ENCODE measurements at regions not wholly inside any gene's neighbourhood (a gene's known extent, or its start where the extent isn't known, plus 50 kb on each side); places are given as distances from the start of the nearest gene placed in this dataset.
"Not testable (repeated sequence)": the region's sequence is repeated elsewhere in the genome, so short reads cannot be mapped to it uniquely, and the experiment has no call there.

GRCh38 chr9:27802418-27802817, 229.1 kb upstream of the C9orf72 start:
- intact Hi-C loops (cut with micrococcal nuclease): no loop called here

DNA sequence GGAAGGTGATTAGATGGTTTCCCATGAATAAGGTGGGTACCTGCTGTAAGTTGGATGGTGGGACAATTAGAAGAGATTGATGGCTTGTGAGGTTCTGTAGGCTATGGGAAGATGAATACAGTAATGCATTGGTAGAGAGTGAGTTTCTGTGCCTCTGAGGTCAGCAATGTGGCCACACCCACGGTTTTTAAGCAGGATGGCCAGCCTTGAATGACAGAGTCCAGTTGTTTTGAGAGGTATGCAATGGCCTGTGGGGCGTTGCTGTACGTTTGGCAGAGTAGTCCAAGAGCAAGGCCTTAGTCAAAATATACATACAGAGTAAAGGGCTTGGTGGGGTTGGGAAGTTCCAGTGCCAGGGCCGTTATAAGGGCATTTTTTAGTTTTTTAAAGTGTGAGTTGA, 235.6 kb upstream of the C9orf72 start:
- intact Hi-C loops (cut with micrococcal nuclease): no loop called here

- intact Hi-C loops (cut with micrococcal nuclease): no loop called here
These were observed 244.5 kb upstream of the C9orf72 start for GRCh38 chr9:27817747-27818146.

DNA sequence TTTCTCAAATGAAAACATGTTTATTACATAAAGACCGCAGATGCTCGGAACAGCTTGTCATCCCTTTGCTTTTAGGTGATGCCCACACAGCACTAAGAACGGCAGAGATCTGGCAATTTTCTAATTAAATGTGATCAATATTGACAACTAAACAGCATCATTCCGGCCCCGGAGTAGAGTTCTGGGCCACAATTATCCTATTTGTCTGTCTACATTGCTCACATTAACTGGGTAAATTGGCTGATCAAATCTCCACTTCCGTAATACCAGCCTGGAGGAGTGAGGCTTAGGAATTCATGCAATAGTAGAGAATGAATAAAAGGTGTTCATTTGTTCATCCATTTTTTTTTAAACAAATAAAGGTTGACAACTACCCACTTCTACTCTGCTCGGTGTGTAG, 245.1 kb upstream of the C9orf72 start:
- intact Hi-C loops (cut with micrococcal nuclease): no loop called here

- intact Hi-C loops (cut with micrococcal nuclease): no loop called here
These were observed 255.6 kb upstream of the C9orf72 start for GRCh38 chr9:27828908-27829307.

DNA sequence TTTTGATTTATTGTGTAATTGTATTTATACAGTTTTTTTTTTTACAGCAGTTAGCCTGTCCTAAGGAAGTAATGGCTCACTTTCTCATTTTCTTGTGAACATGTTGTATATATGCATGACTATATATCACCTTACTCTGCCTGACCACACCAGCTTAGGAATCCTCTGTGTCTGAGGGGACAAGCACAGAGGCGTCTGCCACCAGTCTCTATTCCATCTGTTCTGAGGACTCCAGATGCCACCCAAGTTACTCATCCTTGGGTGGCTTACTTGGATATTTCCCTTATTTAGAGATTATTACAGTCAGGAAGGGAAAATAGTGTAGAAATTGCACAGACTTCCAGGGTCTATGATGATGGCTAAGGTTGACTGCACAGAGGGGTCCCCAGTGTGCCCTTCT, 256.3 kb upstream of the C9orf72 start:
- intact Hi-C loops (cut with micrococcal nuclease): no loop called here

DNA sequence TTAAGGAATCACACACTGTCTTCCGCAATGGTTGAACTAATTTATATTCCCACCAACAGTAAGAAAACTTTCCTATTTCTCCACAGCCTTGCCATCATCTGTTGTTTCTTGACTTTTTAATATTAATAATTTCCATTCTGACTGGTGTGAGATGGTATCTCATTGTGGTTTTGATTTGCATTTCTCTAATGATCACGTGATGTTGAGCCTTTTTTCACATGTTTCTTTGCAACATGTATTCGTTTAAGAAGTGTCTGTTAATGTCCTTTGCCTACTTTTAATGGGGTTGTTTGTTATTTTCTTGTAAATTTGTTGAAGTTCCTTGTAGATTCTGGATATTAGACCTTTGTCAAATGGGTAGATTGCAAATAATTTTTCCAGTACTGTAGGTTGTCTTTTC, 258.8 kb upstream of the C9orf72 start:
- intact Hi-C loops (cut with micrococcal nuclease): not testable (repeated sequence)

- intact Hi-C loops (cut with micrococcal nuclease): no loop called here
These were observed 262.0 kb upstream of the C9orf72 start for GRCh38 chr9:27835286-27835685.

DNA sequence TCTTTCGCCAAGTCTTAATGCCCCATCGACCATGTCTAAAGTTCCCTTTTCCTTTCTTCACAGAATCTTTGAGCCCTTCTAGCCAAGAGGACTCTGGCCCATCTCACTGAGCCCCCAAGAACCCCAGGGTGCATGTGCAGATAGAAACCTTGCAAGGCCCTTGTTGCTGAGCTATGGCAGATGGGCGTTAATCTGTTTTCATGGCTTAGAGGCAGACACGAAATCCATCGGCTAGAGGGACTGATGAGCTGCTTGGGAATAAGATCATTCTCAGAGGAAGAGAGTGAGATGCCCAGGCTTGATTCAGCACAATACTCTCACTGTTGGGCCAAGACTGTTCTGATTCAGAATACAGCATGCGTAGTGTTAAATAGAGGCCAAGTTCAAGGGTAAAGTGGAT, 262.5 kb upstream of the C9orf72 start:
- intact Hi-C loops (cut with micrococcal nuclease): no loop called here

- intact Hi-C loops (cut with micrococcal nuclease): no loop called here
These were observed 263.6 kb upstream of the C9orf72 start for GRCh38 chr9:27836661-27837401.

DNA sequence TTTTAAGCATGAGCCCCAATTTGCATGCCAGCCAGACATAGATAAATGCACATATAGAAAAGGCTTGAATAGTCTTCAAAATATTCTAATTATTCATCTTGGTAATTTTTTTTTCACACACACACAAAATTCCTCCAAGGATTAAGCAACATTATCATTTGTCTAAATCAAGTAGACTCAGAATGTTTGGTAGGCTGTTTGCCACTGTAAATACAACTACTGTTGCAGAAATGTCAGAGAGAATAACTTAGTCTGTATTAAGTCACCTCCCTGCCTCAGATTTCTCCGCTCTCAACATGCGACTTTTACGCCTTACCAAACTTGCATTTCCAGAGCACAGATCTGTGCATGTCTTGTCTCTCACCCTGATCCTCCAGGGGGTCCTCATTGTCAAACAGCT, 265.6 kb upstream of the C9orf72 start:
- intact Hi-C loops (cut with micrococcal nuclease): no loop called here

DNA sequence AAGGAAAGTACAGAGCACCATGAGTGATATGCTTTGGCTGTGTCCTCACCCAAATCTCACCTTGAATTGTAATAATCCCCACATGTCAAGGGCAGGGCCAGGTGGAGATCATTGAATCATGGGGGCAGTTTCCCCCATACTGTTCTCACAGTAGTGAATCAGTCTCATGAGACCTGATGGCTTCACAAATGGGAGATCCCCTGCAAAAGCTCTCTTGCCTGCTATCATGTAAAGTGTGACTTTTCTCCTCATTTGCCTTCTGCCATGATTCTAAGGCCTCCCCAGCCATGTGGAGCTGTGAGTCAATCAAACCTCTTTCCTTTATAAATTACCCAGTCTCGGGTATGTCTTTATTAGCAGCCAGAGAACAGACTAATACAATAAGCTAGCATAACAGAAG, 266.5 kb upstream of the C9orf72 start:
- intact Hi-C loops (cut with micrococcal nuclease): not testable (repeated sequence)

GRCh38 chr9:27844797-27845196, 271.5 kb upstream of the C9orf72 start:
- intact Hi-C loops (cut with micrococcal nuclease): no loop called here

- intact Hi-C loops (cut with micrococcal nuclease): no loop called here
These were observed 274.1 kb upstream of the C9orf72 start for GRCh38 chr9:27847380-27847779.

DNA sequence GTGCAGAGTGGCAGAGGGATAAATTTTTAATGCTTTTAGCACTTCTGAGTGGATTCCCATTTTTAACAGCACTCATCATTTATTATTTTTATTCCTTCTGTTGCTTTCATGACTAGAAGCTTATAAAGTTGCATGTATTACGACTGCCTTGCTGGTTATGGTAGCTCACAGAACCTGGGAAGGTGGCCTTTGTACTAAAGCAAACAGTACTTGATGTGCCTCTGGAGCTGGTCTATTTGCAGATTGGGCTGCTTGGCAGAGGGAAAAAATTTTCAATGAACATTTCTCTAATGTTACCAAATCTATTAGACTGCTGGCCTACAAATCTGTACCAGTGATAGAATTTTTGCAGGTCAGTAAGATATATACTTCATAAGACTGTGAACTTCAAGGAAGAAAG, 274.5 kb upstream of the C9orf72 start:
- intact Hi-C loops (cut with micrococcal nuclease): no loop called here

DNA sequence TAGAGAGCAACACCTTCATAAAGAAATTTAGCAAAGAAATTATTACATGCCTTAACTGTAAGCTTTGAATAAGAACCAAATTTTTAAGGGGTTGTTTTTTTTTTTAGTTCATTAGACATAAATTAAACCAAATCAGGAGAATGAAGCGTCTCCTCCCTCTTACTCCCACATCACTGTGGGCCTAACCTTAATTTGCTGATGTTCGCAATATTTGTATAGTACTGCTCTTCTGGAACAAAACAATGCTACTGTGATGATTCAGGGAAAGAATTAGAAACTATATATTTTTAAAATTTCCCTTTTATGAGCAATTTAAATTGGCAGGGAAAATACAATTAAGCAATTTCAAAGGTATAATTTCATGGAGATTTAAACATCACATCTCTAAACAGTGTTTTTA, 275.0 kb upstream of the C9orf72 start:
- intact Hi-C loops (cut with micrococcal nuclease): no loop called here

DNA sequence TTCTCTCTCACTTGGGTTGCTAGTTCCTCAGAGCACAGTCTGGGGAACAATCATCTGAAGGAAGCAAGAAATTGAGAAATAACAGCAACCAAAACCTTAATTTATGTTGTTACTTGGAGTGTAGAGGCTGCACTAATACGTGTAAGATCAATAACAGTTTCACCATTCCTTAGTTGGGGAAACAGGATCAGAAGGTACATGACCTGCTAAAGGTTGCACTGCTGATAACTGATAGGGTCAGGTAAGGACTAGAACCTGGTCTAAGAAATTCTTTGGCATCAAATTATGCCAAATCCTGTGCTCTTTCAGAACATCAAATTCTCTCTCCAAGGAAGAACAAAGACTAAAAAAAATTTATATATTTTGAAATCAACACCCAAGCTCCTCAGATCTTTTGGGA, 278.6 kb upstream of the C9orf72 start:
- intact Hi-C loops (cut with micrococcal nuclease): no loop called here

GRCh38 chr9:27853529-27853928, 280.2 kb upstream of the C9orf72 start:
- intact Hi-C loops (cut with micrococcal nuclease): no loop called here

DNA sequence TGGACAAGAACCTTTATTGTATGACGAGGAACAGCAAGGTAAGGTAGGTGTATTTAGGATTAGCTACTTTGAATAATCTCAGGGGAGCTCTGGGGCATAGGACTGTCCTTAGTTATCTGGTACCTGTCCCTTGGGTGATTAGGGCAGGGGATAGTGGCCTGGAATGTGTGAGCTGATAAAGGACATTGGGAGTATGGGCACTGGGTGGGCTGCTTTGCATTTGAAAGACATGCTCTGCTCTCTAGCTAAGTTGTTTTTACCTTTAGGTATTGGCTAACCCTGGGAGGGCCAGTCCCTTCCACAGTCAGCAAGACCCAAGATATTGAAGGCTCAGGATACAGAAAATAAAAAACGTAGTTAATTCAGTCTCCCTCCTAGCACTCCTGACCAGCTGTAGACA, 282.8 kb upstream of the C9orf72 start:
- intact Hi-C loops (cut with micrococcal nuclease): no loop called here

- intact Hi-C loops (cut with micrococcal nuclease): no loop called here
These were observed 283.5 kb upstream of the C9orf72 start for GRCh38 chr9:27856748-27857147.

- intact Hi-C loops (cut with micrococcal nuclease): no loop called here
These were observed 288.6 kb upstream of the C9orf72 start for GRCh38 chr9:27861887-27862286.

- intact Hi-C loops (cut with micrococcal nuclease): no loop called here
These were observed 291.6 kb upstream of the C9orf72 start for GRCh38 chr9:27864644-27865438.

- intact Hi-C loops (cut with micrococcal nuclease): no loop called here
These were observed 293.5 kb upstream of the C9orf72 start for GRCh38 chr9:27866741-27867140.

Data from T-helper 2 cell treated with Interferon-gamma antibody and Interleukin-4, amounts not matched to agents 100 ng/mL and 5 ng/mL, for 36 hours (primary cell).